K562 (cell line): ENCODE measurements at regions not wholly inside any gene's neighbourhood (a gene's known extent, or its start where the extent isn't known, plus 50 kb on each side); places are given as distances from the start of the nearest gene placed in this dataset.

Experiments used
- ATAC-seq: fragments of 200-7000 bp; cut with Tn5 transposase; 3 replicates; pipeline ENCODE4 v1.9.1; 2020; ENCODE audit warnings: moderate library complexity
- BruUV-seq: library from RNA; stranded (reverse); fragments of 400-500 nt; replicated peaks from 2 replicates; lab custom pipeline; 2021; lab: Mats Ljungman, UMichigan
- CTCF ChIA-PET: fragments of 300-600 bp; formaldehyde crosslinking; extraction: SDS; loops from one replicate; lab custom pipeline; 2021; ENCODE audit warnings: low intra/inter-chr PET ratio; lab: Yijun Ruan, JAX
- POLR2A ChIA-PET: fragments of 300-600, 350-650 bp; sonication (Branson Sonifier 250); formaldehyde crosslinking; extraction: SDS; loops from one replicate; lab custom pipeline; 2021; ENCODE audit warnings: antibody characterized with exemption, inconsistent platforms; lab: Yijun Ruan, JAX
- DNase-seq, 4 experiments: peaks; one replicate each; pipeline versions ENCODE4 v3.0.0 to v3.0.0-alpha.2; 2011 to 2018; ENCODE audit warnings: low spot score in 3 of 4, mixed read lengths in 3 of 4; ENCODE audit errors: extremely low read depth in 1 of 4
- FAIRE-seq: peaks from 2 replicates; lab custom pipeline; 2011; peaks lifted over from hg19 to GRCh38; lab: Jason Lieb, UNC
- H2AFZ ChIP-seq: 2 replicates; pipeline ENCODE4 v1.6.0; 2011; ENCODE audit warnings: low read depth, low read length, control low read depth, inconsistent platforms
- H3K27ac ChIP-seq: fragments of 200-600 bp; 3 replicates; pipeline ENCODE4 v1.8.0; 2011; ENCODE audit warnings: low read depth, mild to moderate bottlenecking, control low read depth, inconsistent platforms, low read length, moderate library complexity, mixed read lengths; ENCODE audit errors: extremely low read depth
- H3K27me3 ChIP-seq, 2 experiments: fragments of 300-600 bp in 1 of 2; 2 replicates in 1 of 2; 3 replicates in 1 of 2; pipeline versions ENCODE4 v1.6.0 to v1.8.0; 2011; ENCODE audit warnings: inconsistent platforms in 2 of 2, low read length in 2 of 2, mild to moderate bottlenecking in 1 of 2, mixed read lengths in 1 of 2, moderate library complexity in 1 of 2; ENCODE audit not compliant: control insufficient read depth in 2 of 2, insufficient read depth in 2 of 2
- H3K36me3 ChIP-seq: fragments of 300-600 bp; 3 replicates; pipeline ENCODE4 v1.8.0; 2011; ENCODE audit warnings: mild to moderate bottlenecking, low read length, inconsistent platforms; ENCODE audit not compliant: control insufficient read depth, insufficient read depth
- H3K4me1 ChIP-seq, 2 experiments: fragments of 200-600 bp in 1 of 2; replicated peaks in 1 of 2; 2 replicates in 1 of 2; 3 replicates in 1 of 2; pipeline versions ENCODE4 v1.5.1 to v1.8.0; 2011; ENCODE audit warnings: inconsistent platforms in 2 of 2, low read length in 2 of 2, mild to moderate bottlenecking in 1 of 2, mixed read lengths in 1 of 2, moderate library complexity in 1 of 2; ENCODE audit not compliant: control insufficient read depth in 2 of 2, insufficient read depth in 2 of 2
- H3K4me2 ChIP-seq: 2 replicates; pipeline ENCODE4 v1.6.1; 2011; ENCODE audit warnings: low read length, control low read depth, inconsistent platforms, mixed read lengths; ENCODE audit not compliant: insufficient read depth
- H3K4me3 ChIP-seq: fragments of 200-600 bp; sonication (generic), shearing (Covaris generic); 2 replicates; pipeline ENCODE4 v1.5.1; 2016; ENCODE audit warnings: control low read depth, inconsistent platforms
- H3K79me2 ChIP-seq: fragments of 200-600 bp; 3 replicates; pipeline ENCODE4 v1.8.0; 2011; ENCODE audit warnings: low read length, inconsistent platforms; ENCODE audit not compliant: control insufficient read depth, insufficient read depth
- H3K9ac ChIP-seq, 2 experiments: 2 replicates each; pipeline versions ENCODE4 v1.6.0 to v1.6.1; 2011; ENCODE audit warnings: low read depth in 2 of 2, low read length in 2 of 2, control low read depth in 1 of 2, inconsistent platforms in 1 of 2, mild to moderate bottlenecking in 1 of 2, mixed read lengths in 1 of 2; ENCODE audit not compliant: insufficient read depth in 1 of 2
- H3K9me1 ChIP-seq: one replicate; pipeline ENCODE4 v1.6.0; 2011; ENCODE audit warnings: inconsistent platforms, mild to moderate bottlenecking, low read length, moderate library complexity; ENCODE audit not compliant: control insufficient read depth, insufficient read depth
- H3K9me3 ChIP-seq: replicated peaks from 2 replicates; pipeline ENCODE4 v1.5.1; 2011; ENCODE audit warnings: low read depth, low read length, inconsistent platforms; ENCODE audit not compliant: control insufficient read depth, insufficient read depth
- H4K20me1 ChIP-seq: replicated peaks from 2 replicates; pipeline ENCODE4 v1.6.1; 2011; ENCODE audit warnings: low read length, inconsistent platforms, mixed read lengths; ENCODE audit not compliant: control insufficient read depth, insufficient read depth
- ARID3A ChIP-seq: IDR thresholded peaks from 2 replicates; pipeline ENCODE4 v1.6.1; 2012; ENCODE audit warnings: low read depth, low read length, improper control_type of control experiment, borderline replicate concordance
- GTF2B ChIP-seq: IDR thresholded peaks from 2 replicates; pipeline ENCODE4 v1.6.1; 2011; ENCODE audit not compliant: insufficient read length; ENCODE audit errors: extremely low read depth
- MTF1 ChIP-seq: fragments of 250-450 bp; sonication (Bioruptor Pico); IDR thresholded peaks from 2 replicates; pipeline ENCODE4 v1.9.0; 2021; ENCODE audit warnings: moderate library complexity, mild to moderate bottlenecking, inconsistent platforms, borderline replicate concordance
- ZBTB26 ChIP-seq: fragments of 450-650 bp; formaldehyde crosslinking; IDR thresholded peaks from 2 replicates; pipeline ENCODE4 v1.4.0; 2022; ENCODE audit warnings: missing genetic modification characterization
- ZKSCAN3 ChIP-seq: fragments of 250-450 bp; sonication (Bioruptor Pico); IDR thresholded peaks from 2 replicates; pipeline ENCODE4 v1.4.0; 2020
- WGBS: fragments of 100-300 bp; shearing (Covaris generic); methylation state at CpG from one replicate; pipeline ENCODE4 v1.1.6; 2016; ENCODE audit warnings: low coverage, mixed read lengths; ENCODE audit not compliant: insufficient coverage; ENCODE audit errors: missing lambda C conversion rate; 5-methylcytosine and 5-hydroxymethylcytosine counted together
- in situ Hi-C: fragments of 300-500 bp; cut with MboI; formaldehyde crosslinking; loops from 4 replicates; pipeline ENCODE4 v1.15.0; 2018; ENCODE audit warnings: inconsistent platforms, mixed read lengths
- intact Hi-C: fragments of 100-400 bp; cut with micrococcal nuclease; formaldehyde crosslinking; loops from 2 replicates; pipeline ENCODE4 v1.14.2; 2022
- TF ChIP-seq, protein P1 (sequence below): fragments of 200-600 bp; sonication (generic); IDR thresholded peaks from one replicate; pipeline ENCODE4 v1.6.1; 2012; ENCODE audit warnings: mild to moderate bottlenecking, low read depth, low read length, inconsistent platforms

DNA sequence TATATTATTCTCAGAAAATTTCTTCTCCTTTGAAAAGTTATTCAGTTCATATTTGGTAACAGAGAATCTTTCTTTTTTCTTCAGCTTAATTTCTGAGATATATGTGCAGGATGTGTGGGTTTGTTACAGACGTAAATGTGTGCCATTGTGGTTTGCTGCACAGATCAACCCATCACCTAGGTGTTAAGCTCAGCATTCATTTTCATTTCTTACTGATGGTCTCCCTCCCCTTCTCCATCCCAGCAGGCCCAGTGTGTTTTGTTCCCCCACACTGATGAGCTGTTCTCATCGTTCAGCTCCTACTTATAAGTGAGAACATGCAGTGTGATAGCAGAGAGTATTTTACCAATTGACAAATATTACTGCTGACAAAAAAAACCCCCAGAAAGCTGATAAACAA lies 330.0 kb upstream of the CHD1 start (continued):
- TF ChIP-seq ZKSCAN3 (CRISPR knock-in tag) (no peak), ZBTB26 (no peak)

- no peak overlapping the region for H3K4me2 ChIP-seq
- 0% methylated on average over 2 of the region's 2 CpGs for WGBS
- POLR2A ChIA-PET: no interaction called here
- H3K36me3 ChIP-seq: no peaks in the 10 kb centered on the region
- H3K9me3 ChIP-seq: no peaks in the 10 kb centered on the region
- intact Hi-C loops: no loop called here
- in situ Hi-C loops: no loop called here
- H3K4me3 ChIP-seq: no peak overlapping the region
- H2AFZ ChIP-seq: no peak overlapping the region
- H3K27me3 ChIP-seq: no peaks in the 10 kb centered on the region
- no peak overlapping the region for H3K27ac ChIP-seq
- H4K20me1 ChIP-seq: no peaks in the 10 kb centered on the region
- no peak for ATAC-seq
- CTCF ChIA-PET: no interaction called here
- H3K79me2 ChIP-seq: no peaks in the 10 kb centered on the region
- DNase-seq: no peak
- FAIRE-seq: no peak
- BruUV-seq: no TSS peak
- H3K4me1 ChIP-seq: no peaks in the 10 kb centered on the region
- no peak overlapping the region for H3K9ac ChIP-seq
- no peaks in the 10 kb centered on the region for H3K9me1 ChIP-seq
- TF ChIP-seq MTF1 (CRISPR knock-in tag): no peak
- TF ChIP-seq, protein P1, sequence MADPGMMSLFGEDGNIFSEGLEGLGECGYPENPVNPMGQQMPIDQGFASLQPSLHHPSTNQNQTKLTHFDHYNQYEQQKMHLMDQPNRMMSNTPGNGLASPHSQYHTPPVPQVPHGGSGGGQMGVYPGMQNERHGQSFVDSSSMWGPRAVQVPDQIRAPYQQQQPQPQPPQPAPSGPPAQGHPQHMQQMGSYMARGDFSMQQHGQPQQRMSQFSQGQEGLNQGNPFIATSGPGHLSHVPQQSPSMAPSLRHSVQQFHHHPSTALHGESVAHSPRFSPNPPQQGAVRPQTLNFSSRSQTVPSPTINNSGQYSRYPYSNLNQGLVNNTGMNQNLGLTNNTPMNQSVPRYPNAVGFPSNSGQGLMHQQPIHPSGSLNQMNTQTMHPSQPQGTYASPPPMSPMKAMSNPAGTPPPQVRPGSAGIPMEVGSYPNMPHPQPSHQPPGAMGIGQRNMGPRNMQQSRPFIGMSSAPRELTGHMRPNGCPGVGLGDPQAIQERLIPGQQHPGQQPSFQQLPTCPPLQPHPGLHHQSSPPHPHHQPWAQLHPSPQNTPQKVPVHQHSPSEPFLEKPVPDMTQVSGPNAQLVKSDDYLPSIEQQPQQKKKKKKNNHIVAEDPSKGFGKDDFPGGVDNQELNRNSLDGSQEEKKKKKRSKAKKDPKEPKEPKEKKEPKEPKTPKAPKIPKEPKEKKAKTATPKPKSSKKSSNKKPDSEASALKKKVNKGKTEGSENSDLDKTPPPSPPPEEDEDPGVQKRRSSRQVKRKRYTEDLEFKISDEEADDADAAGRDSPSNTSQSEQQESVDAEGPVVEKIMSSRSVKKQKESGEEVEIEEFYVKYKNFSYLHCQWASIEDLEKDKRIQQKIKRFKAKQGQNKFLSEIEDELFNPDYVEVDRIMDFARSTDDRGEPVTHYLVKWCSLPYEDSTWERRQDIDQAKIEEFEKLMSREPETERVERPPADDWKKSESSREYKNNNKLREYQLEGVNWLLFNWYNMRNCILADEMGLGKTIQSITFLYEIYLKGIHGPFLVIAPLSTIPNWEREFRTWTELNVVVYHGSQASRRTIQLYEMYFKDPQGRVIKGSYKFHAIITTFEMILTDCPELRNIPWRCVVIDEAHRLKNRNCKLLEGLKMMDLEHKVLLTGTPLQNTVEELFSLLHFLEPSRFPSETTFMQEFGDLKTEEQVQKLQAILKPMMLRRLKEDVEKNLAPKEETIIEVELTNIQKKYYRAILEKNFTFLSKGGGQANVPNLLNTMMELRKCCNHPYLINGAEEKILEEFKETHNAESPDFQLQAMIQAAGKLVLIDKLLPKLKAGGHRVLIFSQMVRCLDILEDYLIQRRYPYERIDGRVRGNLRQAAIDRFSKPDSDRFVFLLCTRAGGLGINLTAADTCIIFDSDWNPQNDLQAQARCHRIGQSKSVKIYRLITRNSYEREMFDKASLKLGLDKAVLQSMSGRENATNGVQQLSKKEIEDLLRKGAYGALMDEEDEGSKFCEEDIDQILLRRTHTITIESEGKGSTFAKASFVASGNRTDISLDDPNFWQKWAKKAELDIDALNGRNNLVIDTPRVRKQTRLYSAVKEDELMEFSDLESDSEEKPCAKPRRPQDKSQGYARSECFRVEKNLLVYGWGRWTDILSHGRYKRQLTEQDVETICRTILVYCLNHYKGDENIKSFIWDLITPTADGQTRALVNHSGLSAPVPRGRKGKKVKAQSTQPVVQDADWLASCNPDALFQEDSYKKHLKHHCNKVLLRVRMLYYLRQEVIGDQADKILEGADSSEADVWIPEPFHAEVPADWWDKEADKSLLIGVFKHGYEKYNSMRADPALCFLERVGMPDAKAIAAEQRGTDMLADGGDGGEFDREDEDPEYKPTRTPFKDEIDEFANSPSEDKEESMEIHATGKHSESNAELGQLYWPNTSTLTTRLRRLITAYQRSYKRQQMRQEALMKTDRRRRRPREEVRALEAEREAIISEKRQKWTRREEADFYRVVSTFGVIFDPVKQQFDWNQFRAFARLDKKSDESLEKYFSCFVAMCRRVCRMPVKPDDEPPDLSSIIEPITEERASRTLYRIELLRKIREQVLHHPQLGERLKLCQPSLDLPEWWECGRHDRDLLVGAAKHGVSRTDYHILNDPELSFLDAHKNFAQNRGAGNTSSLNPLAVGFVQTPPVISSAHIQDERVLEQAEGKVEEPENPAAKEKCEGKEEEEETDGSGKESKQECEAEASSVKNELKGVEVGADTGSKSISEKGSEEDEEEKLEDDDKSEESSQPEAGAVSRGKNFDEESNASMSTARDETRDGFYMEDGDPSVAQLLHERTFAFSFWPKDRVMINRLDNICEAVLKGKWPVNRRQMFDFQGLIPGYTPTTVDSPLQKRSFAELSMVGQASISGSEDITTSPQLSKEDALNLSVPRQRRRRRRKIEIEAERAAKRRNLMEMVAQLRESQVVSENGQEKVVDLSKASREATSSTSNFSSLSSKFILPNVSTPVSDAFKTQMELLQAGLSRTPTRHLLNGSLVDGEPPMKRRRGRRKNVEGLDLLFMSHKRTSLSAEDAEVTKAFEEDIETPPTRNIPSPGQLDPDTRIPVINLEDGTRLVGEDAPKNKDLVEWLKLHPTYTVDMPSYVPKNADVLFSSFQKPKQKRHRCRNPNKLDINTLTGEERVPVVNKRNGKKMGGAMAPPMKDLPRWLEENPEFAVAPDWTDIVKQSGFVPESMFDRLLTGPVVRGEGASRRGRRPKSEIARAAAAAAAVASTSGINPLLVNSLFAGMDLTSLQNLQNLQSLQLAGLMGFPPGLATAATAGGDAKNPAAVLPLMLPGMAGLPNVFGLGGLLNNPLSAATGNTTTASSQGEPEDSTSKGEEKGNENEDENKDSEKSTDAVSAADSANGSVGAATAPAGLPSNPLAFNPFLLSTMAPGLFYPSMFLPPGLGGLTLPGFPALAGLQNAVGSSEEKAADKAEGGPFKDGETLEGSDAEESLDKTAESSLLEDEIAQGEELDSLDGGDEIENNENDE: no peak
- no peak for TF ChIP-seq ARID3A
- no peak for TF ChIP-seq GTF2B
These were observed 319.3 kb upstream of the CHD1 start for GRCh38 chr5:99248066-99248465.
